SK-N-SH (cell line): ENCODE measurements at regions not wholly inside any gene's neighbourhood (a gene's known extent, or its start where the extent isn't known, plus 50 kb on each side); places are given as distances from the start of the nearest gene placed in this dataset.
A peak's percentile ranks its signal among the peaks of the same experiment; 100 is the strongest.

ENCODE experiments used
- EP300 ChIP-seq, 2 experiments: IDR thresholded peaks; 2 replicates each; pipeline versions ENCODE4 v1.4.0 to v1.6.1; 2012; ENCODE audit warnings: borderline replicate concordance in 1 of 2, low read depth in 1 of 2, low read length in 1 of 2
- FOXM1 ChIP-seq: IDR thresholded peaks from 2 replicates; pipeline ENCODE4 v1.4.0; 2012; ENCODE audit warnings: low read depth, mild to moderate bottlenecking
- NFIC ChIP-seq: IDR thresholded peaks from 2 replicates; pipeline ENCODE4 v1.4.0; 2012; ENCODE audit warnings: borderline replicate concordance
- NRF1 ChIP-seq: IDR thresholded peaks from 2 replicates; pipeline ENCODE4 v1.6.1; 2012; ENCODE audit warnings: low read depth, mild to moderate bottlenecking, low read length
- REST ChIP-seq: IDR thresholded peaks from 2 replicates; pipeline ENCODE4 v1.6.1; 2012; ENCODE audit warnings: mild to moderate bottlenecking, low read depth, low read length, moderate library complexity
- RFX5 ChIP-seq: IDR thresholded peaks from 2 replicates; pipeline ENCODE4 v1.6.1; 2012; ENCODE audit warnings: mild to moderate bottlenecking, improper control_type of control experiment, low read length
- RXRA ChIP-seq: IDR thresholded peaks from 2 replicates; pipeline ENCODE4 v1.4.0; 2012; ENCODE audit warnings: low read depth, mild to moderate bottlenecking, borderline replicate concordance
- TAF1 ChIP-seq: IDR thresholded peaks from 2 replicates; pipeline ENCODE4 v1.6.1; 2012; ENCODE audit warnings: low read depth, mild to moderate bottlenecking, low read length, moderate library complexity, borderline replicate concordance
- TF ChIP-seq, protein P1 (sequence below): fragments of 200-600 bp; sonication (generic); IDR thresholded peaks from 2 replicates; pipeline ENCODE4 v1.6.1; 2017; ENCODE audit warnings: antibody characterized with exemption, mild to moderate bottlenecking, moderate library complexity
- TF ChIP-seq, protein P2 (sequence below): fragments of 150-350 bp; IDR thresholded peaks from 2 replicates; pipeline ENCODE4 v1.6.1; 2017; ENCODE audit warnings: antibody characterized with exemption, low read length, low read depth, borderline replicate concordance

DNA sequence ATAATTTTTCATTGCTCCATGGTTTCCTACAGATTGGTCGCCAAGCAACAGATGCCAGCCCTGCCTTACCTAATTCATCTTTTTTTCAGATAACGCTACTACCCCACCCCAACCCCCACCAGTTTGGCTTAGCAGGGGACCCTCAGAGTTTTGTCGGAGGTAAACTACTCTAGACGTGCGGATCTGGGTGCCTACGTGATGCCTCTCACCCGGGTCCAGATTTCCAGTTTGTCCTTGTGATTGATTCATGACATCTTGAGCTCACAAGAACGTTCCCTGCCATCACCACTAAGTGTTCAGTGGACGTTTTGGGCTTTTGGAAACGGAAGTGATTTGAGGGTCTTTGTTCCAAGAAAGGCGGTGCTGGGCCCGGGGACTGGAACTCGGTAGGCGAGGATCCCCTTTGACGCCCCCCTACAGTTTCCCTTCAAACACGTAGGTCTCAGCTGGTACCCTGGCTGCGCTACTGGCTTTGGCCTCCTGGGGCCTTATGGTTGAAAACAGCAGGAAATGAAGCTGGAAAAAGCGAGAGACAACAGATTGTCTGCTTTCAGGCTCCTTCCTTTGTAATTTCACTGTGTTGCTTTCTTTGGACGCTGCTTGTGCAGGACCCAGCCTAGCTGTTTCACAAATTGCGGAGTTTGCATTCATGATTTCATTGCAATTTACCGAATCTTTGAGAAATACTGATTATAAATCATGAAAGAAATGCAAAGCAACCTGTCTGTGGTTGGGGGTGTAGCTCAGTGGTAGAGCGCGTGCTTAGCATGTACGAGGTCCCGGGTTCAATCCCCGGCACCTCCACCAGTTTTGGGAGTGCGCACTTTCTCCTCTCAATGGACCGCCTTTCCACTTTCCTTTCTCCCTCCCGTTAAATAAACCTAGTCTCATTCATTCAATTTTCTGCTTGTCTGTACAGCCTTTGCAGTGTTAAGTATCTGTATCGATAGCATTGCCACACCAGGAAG lies 81.0 kb downstream of the GPX5 start:
- peak; percentile 41; the same call in 1 of the 2 replicates for TF ChIP-seq RFX5
- TF ChIP-seq, protein P1, sequence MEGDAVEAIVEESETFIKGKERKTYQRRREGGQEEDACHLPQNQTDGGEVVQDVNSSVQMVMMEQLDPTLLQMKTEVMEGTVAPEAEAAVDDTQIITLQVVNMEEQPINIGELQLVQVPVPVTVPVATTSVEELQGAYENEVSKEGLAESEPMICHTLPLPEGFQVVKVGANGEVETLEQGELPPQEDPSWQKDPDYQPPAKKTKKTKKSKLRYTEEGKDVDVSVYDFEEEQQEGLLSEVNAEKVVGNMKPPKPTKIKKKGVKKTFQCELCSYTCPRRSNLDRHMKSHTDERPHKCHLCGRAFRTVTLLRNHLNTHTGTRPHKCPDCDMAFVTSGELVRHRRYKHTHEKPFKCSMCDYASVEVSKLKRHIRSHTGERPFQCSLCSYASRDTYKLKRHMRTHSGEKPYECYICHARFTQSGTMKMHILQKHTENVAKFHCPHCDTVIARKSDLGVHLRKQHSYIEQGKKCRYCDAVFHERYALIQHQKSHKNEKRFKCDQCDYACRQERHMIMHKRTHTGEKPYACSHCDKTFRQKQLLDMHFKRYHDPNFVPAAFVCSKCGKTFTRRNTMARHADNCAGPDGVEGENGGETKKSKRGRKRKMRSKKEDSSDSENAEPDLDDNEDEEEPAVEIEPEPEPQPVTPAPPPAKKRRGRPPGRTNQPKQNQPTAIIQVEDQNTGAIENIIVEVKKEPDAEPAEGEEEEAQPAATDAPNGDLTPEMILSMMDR, result peak; percentile 56
- TF ChIP-seq, protein P2, sequence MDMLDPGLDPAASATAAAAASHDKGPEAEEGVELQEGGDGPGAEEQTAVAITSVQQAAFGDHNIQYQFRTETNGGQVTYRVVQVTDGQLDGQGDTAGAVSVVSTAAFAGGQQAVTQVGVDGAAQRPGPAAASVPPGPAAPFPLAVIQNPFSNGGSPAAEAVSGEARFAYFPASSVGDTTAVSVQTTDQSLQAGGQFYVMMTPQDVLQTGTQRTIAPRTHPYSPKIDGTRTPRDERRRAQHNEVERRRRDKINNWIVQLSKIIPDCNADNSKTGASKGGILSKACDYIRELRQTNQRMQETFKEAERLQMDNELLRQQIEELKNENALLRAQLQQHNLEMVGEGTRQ, result no peak
- no peak for TF ChIP-seq NFIC
- no peak for TF ChIP-seq REST
- TF ChIP-seq EP300 (IDR thresholded peaks at IDR 0.05; ENCODE audit: borderline replicate concordance in 1 of 2, low read depth in 1 of 2, low read length in 1 of 2), result peak in 1 of 2 experiments; percentile 13; a peak in 1 of 4 replicates
- no peak for TF ChIP-seq NRF1
- no peak for TF ChIP-seq RXRA
- no peak for TF ChIP-seq FOXM1
- TF ChIP-seq TAF1, result no peak
